Kidney epithelial cell (primary cell): ENCODE measurements at regions not wholly inside any gene's neighbourhood (a gene's known extent, or its start where the extent isn't known, plus 50 kb on each side); places are given as distances from the start of the nearest gene placed in this dataset.

Experiments used
- DNase-seq: peaks from one replicate; pipeline ENCODE4 v3.0.0-alpha.2; 2010; ENCODE audit warnings: low read depth
- H3K27me3 ChIP-seq: 2 replicates; pipeline ENCODE4 v1.6.0; 2011; ENCODE audit warnings: low read length; ENCODE audit not compliant: control insufficient read depth, insufficient read depth
- H3K36me3 ChIP-seq: 2 replicates; pipeline ENCODE4 v1.5.1; 2011; ENCODE audit warnings: low read length; ENCODE audit not compliant: control insufficient read depth, insufficient read depth
- H3K4me3 ChIP-seq: 2 replicates; pipeline ENCODE4 v1.5.1; 2011; ENCODE audit warnings: low read depth, mild to moderate bottlenecking, control low read depth, low read length
- TF ChIP-seq, protein P1 (sequence below): IDR thresholded peaks from 2 replicates; pipeline ENCODE4 v1.5.1; 2011; ENCODE audit warnings: mild to moderate bottlenecking, moderate library complexity, low read length, control low read depth, inconsistent platforms; ENCODE audit not compliant: insufficient read depth, poor library complexity, severe bottlenecking

DNA sequence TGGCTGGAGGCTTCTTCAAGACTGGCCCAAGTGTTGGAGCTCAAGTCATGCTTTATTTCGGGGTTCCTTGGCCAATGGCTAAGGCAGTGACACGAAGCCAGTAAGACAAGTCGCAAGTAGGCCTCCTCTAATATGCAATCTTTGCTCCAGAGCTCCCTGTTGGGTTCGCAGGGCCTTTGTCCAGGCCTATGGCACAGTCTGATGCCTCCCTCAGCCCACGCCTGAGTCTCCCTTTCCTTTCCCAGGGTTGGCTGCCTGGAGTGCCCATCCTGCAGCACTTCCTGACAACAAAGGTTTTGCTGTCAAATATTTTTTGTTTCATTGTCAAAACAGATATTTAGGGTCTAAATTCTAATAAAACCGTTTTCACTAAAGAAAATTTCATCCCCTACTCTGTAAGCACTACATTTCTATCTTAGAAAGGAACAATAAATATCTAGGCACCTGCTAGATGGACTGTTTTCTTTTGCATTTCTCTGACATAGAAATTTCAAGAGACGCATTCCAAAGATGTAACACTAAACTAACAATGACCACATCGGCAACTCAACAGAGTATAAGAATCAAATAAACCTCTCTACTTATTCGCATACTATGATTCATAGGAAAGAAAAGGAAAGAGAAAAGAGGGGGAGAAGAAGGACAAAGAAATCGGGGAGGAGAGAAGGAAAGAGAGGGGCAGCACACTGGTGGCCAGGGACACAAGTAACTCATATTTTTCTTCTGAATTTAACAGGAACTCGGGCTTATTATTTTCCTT is 393.1 kb upstream of the ATP11B start:
- no peaks in the 10 kb centered on the region for H3K36me3 ChIP-seq
- DNase-seq = no peak
- H3K4me3 ChIP-seq = no peak overlapping the region
- TF ChIP-seq, protein P1, sequence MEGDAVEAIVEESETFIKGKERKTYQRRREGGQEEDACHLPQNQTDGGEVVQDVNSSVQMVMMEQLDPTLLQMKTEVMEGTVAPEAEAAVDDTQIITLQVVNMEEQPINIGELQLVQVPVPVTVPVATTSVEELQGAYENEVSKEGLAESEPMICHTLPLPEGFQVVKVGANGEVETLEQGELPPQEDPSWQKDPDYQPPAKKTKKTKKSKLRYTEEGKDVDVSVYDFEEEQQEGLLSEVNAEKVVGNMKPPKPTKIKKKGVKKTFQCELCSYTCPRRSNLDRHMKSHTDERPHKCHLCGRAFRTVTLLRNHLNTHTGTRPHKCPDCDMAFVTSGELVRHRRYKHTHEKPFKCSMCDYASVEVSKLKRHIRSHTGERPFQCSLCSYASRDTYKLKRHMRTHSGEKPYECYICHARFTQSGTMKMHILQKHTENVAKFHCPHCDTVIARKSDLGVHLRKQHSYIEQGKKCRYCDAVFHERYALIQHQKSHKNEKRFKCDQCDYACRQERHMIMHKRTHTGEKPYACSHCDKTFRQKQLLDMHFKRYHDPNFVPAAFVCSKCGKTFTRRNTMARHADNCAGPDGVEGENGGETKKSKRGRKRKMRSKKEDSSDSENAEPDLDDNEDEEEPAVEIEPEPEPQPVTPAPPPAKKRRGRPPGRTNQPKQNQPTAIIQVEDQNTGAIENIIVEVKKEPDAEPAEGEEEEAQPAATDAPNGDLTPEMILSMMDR = no peak
- H3K27me3 ChIP-seq = no peaks in the 10 kb centered on the region

DNA sequence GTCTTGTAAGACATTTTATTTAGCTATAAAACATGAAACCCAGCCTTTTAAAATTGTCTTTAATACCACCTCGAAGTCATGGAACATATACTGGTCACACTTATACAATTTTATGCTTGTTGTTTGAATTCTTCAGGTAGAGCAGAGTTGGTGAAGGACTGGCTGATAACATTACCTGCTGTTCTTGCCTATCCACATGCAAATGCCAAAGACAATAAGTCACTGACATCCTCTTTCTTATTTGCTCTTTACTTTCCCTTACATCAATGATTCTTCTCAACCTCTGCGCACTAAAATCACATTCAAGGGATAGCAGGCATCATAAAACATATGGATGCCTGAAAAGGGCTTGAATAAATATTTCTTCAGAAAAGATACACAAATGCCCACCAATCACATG is 392.5 kb upstream of the ATP11B start:
- Histone ChIP-seq H3K27me3 (no peaks in the 10 kb centered on the region), H3K36me3 (no peaks in the 10 kb centered on the region), H3K4me3 (no peak overlapping the region)
- no peak for DNase-seq
- TF ChIP-seq, protein P1 = no peak

DNA sequence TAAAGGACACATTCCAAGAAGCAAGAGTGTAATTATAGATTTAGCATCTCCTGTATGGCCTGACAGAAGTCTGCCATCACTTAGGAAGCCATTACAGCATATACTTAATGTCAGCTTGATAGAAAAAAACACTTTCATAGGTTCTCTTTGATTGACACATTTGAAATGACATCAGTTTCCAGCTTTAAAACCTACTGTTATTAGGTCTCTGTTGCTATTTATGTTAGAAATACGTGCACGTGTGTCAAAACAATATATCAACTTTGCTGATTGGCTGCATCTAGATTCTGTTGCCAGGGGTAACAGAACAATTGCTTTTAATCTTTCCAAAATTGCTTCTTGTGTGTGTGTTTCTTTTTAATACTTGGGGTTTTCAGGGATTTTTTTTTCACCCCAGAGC is 389.3 kb upstream of the ATP11B start:
- no peak for DNase-seq
- H3K4me3 ChIP-seq = no peak overlapping the region
- H3K36me3 ChIP-seq = no peaks in the 10 kb centered on the region
- TF ChIP-seq, protein P1 = no peak
- H3K27me3 ChIP-seq = no peaks in the 10 kb centered on the region

DNA sequence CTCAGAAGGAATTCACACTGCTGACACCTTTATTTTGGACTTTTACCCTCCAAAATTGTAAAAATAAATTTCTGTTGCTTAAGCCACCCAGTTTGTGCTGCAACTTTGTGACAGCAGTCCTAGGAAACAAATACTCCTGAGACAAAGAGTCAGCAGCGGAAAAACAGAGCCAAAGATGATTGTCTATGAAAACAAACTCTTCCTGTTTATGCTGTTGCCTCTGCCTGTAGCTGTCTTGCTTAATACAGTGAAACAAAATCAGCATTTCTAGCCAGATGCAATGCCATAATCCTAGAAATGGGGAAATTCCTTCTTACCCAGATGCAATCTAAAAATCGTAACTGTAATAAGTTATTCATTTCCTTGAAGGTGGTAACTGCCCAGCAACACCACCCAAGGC is 387.5 kb upstream of the ATP11B start:
- Histone ChIP-seq H3K4me3 (no peak overlapping the region), H3K27me3 (no peaks in the 10 kb centered on the region), H3K36me3 (no peaks in the 10 kb centered on the region)
- no peak for DNase-seq
- TF ChIP-seq, protein P1 = no peak

DNA sequence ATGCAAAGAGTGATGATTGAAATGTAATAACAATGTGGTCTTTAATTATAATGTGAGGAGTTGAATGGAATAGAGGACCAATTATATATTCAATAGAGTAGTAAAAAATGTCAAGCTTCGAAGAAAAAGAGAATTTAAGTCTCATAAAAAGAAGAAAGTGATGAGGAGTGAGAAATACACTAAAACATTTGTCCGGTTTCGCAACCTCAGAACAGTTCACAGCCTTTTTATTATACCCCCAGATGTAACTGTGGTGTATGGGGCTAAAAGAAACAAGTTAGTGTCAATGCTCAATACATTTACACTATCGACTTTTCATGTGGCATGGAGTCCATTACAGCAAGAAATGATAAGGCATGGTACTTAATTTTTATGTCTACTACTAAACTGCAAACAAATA is 386.5 kb upstream of the ATP11B start:
- no peak overlapping the region for H3K4me3 ChIP-seq
- no peaks in the 10 kb centered on the region for H3K27me3 ChIP-seq
- H3K36me3 ChIP-seq = no peaks in the 10 kb centered on the region
- TF ChIP-seq, protein P1 = no peak
- no peak for DNase-seq

DNA sequence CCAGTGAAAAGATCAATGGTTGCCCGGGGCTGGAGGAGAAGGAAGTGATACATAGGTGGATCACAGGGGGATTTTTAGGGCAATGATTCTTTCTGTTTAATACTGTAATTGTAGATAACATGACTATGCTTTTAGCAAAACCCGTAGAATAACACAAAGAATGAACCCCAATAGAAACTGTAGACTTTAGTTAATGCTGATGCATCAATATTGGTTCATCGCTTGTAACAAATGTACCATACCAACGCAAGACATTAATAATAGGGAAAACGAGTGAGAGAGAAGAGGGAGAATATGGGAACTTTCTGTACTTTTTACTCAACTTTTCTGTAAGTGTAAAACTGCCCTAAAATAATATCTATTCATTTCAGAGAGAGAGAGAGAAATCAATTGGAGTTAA is 383.3 kb upstream of the ATP11B start:
- H3K36me3 ChIP-seq = no peaks in the 10 kb centered on the region
- TF ChIP-seq, protein P1 = no peak
- H3K4me3 ChIP-seq = no peak overlapping the region
- DNase-seq = no peak
- H3K27me3 ChIP-seq = no peaks in the 10 kb centered on the region
